Fibroblast of lung (primary cell): ENCODE measurements at regions not wholly inside any gene's neighbourhood (a gene's known extent, or its start where the extent isn't known, plus 50 kb on each side); places are given as distances from the start of the nearest gene placed in this dataset.

Experiments
- EZH2 ChIP-seq: IDR thresholded peaks from 2 replicates; pipeline ENCODE4 v1.5.1; 2012; ENCODE audit warnings: low read length, control low read depth, mild to moderate bottlenecking; ENCODE audit errors: missing control alignments
- TF ChIP-seq, protein P1 (sequence below), 2 donors: IDR thresholded peaks in 1 of 2; conservative IDR thresholded peaks in 1 of 2; 1 replicate in 1 of 2; 2 replicates in 1 of 2; pipeline ENCODE4 v1.5.1; 2011 to 2012; ENCODE audit warnings: low read length in 2 of 2, control low read depth in 1 of 2, inconsistent platforms in 1 of 2, low read depth in 1 of 2, mild to moderate bottlenecking in 1 of 2

DNA sequence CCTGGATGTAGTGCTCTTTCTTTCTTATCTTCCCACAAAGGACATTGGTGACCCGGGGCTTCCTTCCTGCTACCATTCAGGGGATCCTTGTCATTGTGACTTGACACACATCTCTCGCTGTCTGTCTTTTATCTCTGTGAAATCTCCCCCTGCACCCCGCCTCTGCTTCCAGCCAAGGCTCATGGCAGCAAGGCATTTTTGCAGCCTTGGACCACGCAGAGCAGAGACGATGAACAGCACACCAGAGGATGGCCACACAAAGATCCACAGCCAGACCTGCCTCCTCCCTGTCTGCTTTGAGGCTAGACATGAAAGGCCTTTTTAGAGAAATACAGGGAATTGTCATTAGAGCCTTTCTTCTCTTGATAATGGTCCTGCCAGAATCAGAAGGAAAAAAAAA, 549.1 kb downstream of the CDK5RAP2 start:
- TF ChIP-seq, protein P1, sequence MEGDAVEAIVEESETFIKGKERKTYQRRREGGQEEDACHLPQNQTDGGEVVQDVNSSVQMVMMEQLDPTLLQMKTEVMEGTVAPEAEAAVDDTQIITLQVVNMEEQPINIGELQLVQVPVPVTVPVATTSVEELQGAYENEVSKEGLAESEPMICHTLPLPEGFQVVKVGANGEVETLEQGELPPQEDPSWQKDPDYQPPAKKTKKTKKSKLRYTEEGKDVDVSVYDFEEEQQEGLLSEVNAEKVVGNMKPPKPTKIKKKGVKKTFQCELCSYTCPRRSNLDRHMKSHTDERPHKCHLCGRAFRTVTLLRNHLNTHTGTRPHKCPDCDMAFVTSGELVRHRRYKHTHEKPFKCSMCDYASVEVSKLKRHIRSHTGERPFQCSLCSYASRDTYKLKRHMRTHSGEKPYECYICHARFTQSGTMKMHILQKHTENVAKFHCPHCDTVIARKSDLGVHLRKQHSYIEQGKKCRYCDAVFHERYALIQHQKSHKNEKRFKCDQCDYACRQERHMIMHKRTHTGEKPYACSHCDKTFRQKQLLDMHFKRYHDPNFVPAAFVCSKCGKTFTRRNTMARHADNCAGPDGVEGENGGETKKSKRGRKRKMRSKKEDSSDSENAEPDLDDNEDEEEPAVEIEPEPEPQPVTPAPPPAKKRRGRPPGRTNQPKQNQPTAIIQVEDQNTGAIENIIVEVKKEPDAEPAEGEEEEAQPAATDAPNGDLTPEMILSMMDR (conservative IDR thresholded peaks at IDR 0.05 in 1 of 2, IDR thresholded peaks at IDR 0.05 in 1 of 2; ENCODE audit: low read depth in 1 of 2, low read length in 2 of 2) = no peak
- TF ChIP-seq EZH2 = no peak
